GM06990 (cell line): ENCODE measurements at regions not wholly inside any gene's neighbourhood (a gene's known extent, or its start where the extent isn't known, plus 50 kb on each side); places are given as distances from the start of the nearest gene placed in this dataset.

Source experiments
- DNase-seq: peaks from one replicate; pipeline ENCODE4 v3.0.0-alpha.2; 2011; ENCODE audit not compliant: insufficient read length; ENCODE audit errors: extremely low read depth
- H3K27me3 ChIP-seq: replicated peaks from 2 replicates; pipeline ENCODE4 v1.6.0; 2011; ENCODE audit warnings: low read length; ENCODE audit not compliant: control insufficient read depth, insufficient read depth
- H3K36me3 ChIP-seq: 2 replicates; pipeline ENCODE4 v1.5.1; 2011; ENCODE audit warnings: low read length; ENCODE audit not compliant: control insufficient read depth, insufficient read depth
- H3K4me3 ChIP-seq: replicated peaks from 2 replicates; pipeline ENCODE4 v1.5.1; 2011; ENCODE audit warnings: low read depth, mild to moderate bottlenecking, control low read depth, low read length
- TF ChIP-seq, protein P1 (sequence below): IDR thresholded peaks from 2 replicates; pipeline ENCODE4 v1.5.1; 2011; ENCODE audit warnings: low read length, control low read depth, mild to moderate bottlenecking, inconsistent platforms; ENCODE audit not compliant: insufficient read depth, poor library complexity, severe bottlenecking

DNA sequence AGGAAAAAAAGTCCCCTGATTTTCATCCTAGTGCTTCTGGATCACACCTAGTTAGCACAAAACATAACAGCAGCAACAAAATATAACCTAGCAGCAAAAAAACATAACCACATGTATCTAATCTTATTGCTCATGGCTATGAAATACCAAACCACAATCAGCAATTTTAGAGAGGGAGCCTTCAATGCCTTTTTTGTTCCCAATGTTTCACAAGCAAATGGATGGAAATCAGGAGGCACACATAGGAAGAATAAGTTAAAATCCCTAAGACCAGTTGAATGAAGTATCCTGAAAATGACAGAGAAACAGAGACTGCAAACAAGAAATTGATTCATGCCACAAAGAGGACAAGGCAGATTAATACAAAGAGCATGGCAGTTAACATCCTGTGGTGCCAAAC is 361.6 kb downstream of the GPM6A start:
- Histone ChIP-seq H3K27me3 (no peaks in the 10 kb centered on the region), H3K4me3 (no peak overlapping the region), H3K36me3 (no peaks in the 10 kb centered on the region)
- TF ChIP-seq, protein P1, sequence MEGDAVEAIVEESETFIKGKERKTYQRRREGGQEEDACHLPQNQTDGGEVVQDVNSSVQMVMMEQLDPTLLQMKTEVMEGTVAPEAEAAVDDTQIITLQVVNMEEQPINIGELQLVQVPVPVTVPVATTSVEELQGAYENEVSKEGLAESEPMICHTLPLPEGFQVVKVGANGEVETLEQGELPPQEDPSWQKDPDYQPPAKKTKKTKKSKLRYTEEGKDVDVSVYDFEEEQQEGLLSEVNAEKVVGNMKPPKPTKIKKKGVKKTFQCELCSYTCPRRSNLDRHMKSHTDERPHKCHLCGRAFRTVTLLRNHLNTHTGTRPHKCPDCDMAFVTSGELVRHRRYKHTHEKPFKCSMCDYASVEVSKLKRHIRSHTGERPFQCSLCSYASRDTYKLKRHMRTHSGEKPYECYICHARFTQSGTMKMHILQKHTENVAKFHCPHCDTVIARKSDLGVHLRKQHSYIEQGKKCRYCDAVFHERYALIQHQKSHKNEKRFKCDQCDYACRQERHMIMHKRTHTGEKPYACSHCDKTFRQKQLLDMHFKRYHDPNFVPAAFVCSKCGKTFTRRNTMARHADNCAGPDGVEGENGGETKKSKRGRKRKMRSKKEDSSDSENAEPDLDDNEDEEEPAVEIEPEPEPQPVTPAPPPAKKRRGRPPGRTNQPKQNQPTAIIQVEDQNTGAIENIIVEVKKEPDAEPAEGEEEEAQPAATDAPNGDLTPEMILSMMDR: no peak
- no peak for DNase-seq

DNA sequence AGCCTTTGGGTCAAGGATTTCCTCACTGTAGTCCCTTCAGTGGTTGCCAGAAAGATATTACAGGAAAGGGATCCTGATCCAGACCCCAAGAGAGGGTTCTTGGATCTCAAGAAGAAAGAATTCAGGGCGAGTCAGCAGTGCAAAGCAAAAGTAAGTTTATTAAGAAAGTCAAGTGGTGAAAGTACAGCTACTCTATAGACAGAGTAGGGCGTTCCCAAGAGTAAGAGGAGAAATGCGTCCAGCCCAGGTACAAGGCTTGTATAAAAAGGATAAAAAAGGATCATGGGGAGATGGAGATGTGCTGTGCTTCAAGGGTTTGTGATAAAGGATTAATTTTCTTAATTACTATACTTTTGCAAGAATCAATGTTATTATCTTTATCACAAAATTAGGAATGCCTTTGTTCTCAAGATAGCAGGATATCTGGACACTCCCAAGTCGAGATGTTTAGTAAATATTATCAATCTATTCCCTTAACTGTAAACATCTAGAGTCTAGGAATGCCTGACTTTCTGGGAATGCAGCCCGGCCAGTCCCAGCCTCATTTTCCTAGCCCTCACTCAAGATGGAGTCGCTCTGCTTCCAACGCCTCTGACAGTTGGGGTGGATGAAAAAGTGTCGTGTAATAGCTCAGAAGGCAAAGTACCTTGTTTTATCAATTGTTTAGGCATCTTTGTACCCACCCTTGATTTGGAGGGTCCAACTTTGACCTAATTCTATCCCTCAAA is 360.7 kb downstream of the GPM6A start:
- TF ChIP-seq, protein P1: no peak
- no peak for DNase-seq
- Histone ChIP-seq H3K36me3 (no peaks in the 10 kb centered on the region), H3K4me3 (no peak overlapping the region), H3K27me3 (no peaks in the 10 kb centered on the region)

DNA sequence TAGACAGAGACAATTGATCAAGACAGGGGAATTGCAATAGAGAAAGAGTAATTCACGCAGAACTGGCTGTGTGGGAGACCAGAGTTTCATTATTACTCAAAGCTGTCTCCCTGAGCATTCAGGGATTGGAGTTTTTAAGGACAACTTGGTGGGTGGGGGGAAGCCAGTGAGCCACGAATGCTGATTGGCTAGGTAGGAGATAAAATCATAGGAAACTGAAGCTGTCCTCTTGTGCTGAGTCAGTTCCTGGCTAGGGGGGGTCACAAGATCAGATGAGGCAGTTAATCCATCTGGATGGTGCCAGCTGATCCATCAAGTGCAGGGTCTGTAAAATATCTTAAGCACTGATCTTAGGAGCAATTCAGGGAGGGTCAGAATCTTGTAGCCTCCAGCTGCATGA is 358.6 kb downstream of the GPM6A start:
- DNase-seq: no peak
- TF ChIP-seq, protein P1: no peak
- Histone ChIP-seq H3K4me3 (no peak overlapping the region), H3K27me3 (no peaks in the 10 kb centered on the region), H3K36me3 (no peaks in the 10 kb centered on the region)

DNA sequence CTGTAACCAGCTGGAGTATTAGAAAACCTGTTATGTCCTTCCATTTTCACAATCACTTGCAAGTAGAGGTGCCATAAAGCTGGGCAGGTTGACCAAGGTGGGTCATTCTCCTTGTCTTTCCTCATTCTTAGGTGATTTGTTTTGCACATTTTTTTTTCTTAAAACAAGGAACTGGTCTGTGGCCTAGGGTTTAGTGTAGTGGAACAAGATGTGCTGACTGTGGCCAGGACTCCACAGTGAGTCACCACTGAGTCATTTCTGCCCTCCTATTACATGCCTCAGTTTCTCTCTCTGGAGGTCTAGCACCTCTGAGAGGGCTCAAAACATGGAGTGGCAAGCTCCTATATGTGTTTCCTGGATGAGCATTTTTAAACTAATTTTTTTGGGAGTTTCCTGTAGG is 355.9 kb downstream of the GPM6A start:
- TF ChIP-seq, protein P1: no peak
- H3K36me3 ChIP-seq: no peaks in the 10 kb centered on the region
- H3K27me3 ChIP-seq: no peaks in the 10 kb centered on the region
- H3K4me3 ChIP-seq: no peak overlapping the region
- DNase-seq: no peak

DNA sequence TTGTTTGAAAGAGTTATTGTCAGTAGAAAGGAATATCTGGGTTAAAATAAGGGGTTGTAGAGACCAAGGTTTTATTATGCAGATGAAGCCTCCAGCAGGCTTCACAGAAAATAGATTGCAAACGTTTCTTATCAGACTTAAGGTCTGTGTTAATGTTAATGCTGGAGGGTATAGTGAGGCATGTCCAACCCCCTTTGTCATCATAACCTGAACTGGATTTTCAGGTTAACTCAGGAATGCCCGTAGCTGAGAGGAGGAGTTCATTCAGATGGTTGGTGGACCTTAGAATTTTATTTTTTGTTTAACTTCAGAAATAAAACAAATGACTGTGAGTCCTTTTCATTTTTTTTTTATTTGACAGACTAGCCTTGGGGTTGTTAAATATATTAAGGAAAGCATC is 354.1 kb downstream of the GPM6A start:
- H3K4me3 ChIP-seq: no peak overlapping the region
- no peaks in the 10 kb centered on the region for H3K36me3 ChIP-seq
- TF ChIP-seq, protein P1: no peak
- no peaks in the 10 kb centered on the region for H3K27me3 ChIP-seq
- no peak for DNase-seq

DNA sequence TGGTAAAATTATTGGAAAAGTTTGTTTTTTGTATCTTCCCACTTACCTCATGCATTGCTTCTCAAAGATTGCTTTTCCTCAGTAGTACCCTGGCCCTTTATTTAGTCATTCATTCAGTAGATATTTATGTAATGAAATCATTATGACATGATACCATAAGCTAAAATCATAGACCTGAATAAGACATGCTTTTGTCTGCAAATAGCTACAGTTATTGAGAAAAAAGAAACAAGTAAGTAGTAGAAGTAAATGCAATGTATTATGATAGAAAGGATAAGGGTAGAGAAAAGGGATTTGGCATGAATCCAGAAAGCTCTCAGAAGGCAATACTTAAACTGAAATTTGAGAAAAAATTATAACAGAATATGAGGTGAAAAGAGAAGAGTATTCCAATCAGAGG is 352.5 kb downstream of the GPM6A start:
- no peak overlapping the region for H3K4me3 ChIP-seq
- TF ChIP-seq, protein P1: no peak
- DNase-seq: no peak
- H3K36me3 ChIP-seq: no peaks in the 10 kb centered on the region
- no peaks in the 10 kb centered on the region for H3K27me3 ChIP-seq
